GM12875 (cell line): ENCODE measurements at regions not wholly inside any gene's neighbourhood (a gene's known extent, or its start where the extent isn't known, plus 50 kb on each side); places are given as distances from the start of the nearest gene placed in this dataset.

ENCODE experiments used
- H3K4me3 ChIP-seq: one replicate; pipeline ENCODE4 v1.5.1; 2011; ENCODE audit warnings: low read depth, low read length, control low read depth
- CTCF ChIP-seq: IDR thresholded peaks from 2 replicates; pipeline ENCODE4 v1.5.1; 2011; ENCODE audit warnings: low read depth, mild to moderate bottlenecking, control low read depth, inconsistent platforms, low read length, moderate library complexity, borderline replicate concordance; ENCODE audit not compliant: insufficient read depth

DNA sequence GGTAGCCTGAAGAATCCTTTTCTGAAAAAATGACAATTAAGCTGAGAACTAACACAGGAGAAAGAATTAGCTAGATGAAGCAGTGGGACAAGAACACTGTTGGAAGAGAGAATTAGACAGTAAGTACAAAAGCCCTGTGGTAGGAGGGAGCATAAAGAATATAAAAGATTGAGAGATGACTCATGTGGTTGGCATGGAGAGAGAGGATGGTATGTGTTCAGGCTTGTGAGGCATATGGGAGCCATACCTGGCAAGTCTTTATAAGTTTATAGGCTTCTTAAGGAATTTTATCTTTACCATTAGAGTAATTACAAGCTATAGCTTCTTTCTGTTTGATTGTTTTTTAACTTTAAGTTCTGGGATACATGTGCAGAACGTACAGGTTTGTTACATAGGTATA is 325.0 kb downstream of the ARL6IP6 start:
- no peak overlapping the region for H3K4me3 ChIP-seq
- no peak for TF ChIP-seq CTCF

- no peak overlapping the region for H3K4me3 ChIP-seq
- TF ChIP-seq CTCF = no peak
Measured at GRCh38 chr2:153028626-153029025, 310.2 kb downstream of the ARL6IP6 start.

DNA sequence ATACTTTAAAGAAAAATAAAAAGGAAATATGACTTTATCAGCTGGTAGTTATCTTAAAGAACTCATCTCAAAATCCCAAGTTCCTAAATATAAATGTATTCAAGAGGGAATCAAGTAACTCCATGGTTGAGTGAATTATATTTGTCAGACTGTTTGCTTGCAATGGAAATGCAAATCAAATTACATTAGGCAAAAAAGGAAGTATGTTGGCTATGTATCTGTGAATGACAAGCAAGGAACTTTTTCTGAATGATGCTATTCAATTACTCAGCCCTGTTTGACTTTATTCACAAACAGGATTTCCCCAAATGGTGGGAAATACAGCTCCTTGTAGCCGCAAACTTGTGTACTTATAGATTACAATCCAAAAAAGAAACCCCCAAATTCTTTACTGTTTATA is 309.1 kb downstream of the ARL6IP6 start:
- no peak for TF ChIP-seq CTCF
- H3K4me3 ChIP-seq = no peak overlapping the region

- TF ChIP-seq CTCF = no peak
- H3K4me3 ChIP-seq = no peak overlapping the region
Measured at GRCh38 chr2:153020201-153020600, 301.8 kb downstream of the ARL6IP6 start.

DNA sequence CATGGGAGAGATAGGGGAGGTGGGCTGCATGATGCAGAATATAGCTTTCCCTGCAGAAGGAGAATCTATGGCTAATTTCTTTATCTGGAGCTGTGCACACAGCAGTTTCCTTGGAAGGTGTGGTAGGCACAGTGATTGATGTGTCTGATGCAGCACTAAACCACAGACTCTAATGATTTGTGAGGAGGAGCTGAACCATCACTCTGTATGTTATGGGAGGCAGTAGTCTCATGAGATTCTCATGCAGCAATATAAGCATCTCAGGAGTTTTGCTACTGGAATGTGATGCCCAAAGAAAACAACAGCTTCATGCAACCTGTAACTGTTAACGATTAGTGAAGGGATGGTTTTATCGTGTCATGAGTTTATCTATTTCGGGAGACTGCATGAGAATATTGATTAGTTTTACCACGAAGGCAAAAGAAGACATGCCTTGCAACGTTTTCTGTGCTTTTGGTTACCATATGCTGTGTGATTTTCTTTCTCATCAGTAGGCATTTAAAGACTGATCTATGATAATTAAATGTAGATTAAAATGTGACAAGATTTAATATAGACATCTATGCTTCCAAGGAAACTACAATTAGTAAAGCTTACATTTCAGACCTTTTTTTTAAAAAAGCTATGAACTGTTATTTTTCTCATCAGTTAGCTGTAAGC is 286.8 kb downstream of the ARL6IP6 start:
- H3K4me3 ChIP-seq = no peak overlapping the region
- no peak for TF ChIP-seq CTCF

GRCh38 chr2:153004627-153005026 is 286.2 kb downstream of the ARL6IP6 start:
- no peak for TF ChIP-seq CTCF
- no peak overlapping the region for H3K4me3 ChIP-seq

DNA sequence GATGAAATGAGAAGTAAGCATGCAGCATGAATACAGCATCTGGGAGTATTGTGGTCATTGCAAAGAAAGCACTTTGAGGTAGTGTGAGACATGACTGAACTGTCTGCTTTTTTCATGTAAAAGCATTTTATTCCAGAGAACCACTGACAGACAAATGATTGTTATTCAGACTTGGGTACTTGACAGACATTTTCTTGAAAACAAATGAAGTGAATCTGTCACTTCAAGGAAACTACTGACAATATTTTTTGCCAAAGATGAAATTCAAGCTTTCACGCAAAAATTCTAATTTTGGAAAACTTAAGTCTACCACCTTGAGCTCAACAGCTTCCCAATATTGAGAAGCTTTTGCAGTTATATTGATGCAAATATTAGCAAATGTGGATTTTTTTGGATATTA is 255.7 kb downstream of the ARL6IP6 start:
- no peak overlapping the region for H3K4me3 ChIP-seq
- no peak for TF ChIP-seq CTCF
